Stimulated activated CD4-positive, alpha-beta T cell treated with anti-CD3 and anti-CD28 coated beads, Interleukin-2, amount 100 ng/mL, for 24 hours (primary cell): ENCODE measurements at regions not wholly inside any gene's neighbourhood (a gene's known extent, or its start where the extent isn't known, plus 50 kb on each side); places are given as distances from the start of the nearest gene placed in this dataset.
"Not testable (repeated sequence)": the region's sequence is repeated elsewhere in the genome, so short reads cannot be mapped to it uniquely, and the experiment has no call there.

Experiments used
- DNase-seq, 2 donors: peaks; one replicate each; pipeline ENCODE4 v3.0.0-alpha.2; 2020

GRCh38 chr1:212155219-212155618 is 119.7 kb downstream of the DTL start:
- DNase-seq: no peak

DNA sequence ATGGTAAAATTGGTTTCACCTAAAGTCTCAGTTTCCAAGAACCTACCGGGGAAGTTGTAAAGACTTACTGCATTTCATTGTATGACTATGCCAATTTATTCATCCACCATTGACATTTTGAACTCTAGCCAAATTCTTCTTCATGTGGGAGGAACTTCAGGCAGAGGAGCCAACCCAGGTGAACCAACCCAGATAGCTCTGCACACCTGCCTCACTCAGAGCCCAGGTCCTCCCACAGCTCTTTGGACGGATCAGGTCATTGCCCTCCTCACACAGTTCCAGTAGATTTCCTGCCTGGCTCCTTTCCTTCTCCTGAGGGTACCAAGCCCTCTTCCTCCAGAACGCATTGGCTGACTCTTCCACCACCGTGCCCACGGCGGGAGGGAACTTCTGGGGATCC is 121.7 kb downstream of the DTL start:
- no peak for DNase-seq

GRCh38 chr1:212158912-212159796 is 123.6 kb downstream of the DTL start:
- DNase-seq: no peak

GRCh38 chr1:212161231-212161781 is 123.9 kb upstream of the PPP2R5A start:
- DNase-seq: no peak

- no peak for DNase-seq
These were observed 122.6 kb upstream of the PPP2R5A start for GRCh38 chr1:212162635-212163034.

GRCh38 chr1:212164095-212164872 is 120.9 kb upstream of the PPP2R5A start:
- no peak for DNase-seq

DNA sequence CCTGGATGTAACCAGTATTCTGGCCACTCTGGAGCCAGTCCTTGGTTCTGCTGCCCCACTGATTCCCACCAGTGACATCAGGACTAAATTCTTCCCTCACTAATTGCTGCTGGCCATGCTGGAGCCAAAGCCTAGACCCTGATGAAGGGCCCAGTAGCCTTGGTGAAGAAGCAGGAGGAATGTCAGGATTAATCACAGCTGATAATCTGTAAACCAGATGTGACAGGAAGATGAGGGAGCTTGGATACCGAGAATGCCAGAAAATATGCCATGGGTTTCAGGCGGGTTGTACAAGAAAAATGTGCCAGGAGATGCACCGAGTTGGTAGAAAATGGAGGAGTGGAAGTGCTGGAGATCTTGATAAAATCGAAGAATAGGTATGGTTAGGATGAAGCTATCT is 119.0 kb upstream of the PPP2R5A start:
- DNase-seq: no peak

GRCh38 chr1:212166644-212167043 is 118.6 kb upstream of the PPP2R5A start:
- DNase-seq: no peak

- no peak for DNase-seq
These were observed 118.1 kb upstream of the PPP2R5A start for GRCh38 chr1:212167098-212167497.

DNA sequence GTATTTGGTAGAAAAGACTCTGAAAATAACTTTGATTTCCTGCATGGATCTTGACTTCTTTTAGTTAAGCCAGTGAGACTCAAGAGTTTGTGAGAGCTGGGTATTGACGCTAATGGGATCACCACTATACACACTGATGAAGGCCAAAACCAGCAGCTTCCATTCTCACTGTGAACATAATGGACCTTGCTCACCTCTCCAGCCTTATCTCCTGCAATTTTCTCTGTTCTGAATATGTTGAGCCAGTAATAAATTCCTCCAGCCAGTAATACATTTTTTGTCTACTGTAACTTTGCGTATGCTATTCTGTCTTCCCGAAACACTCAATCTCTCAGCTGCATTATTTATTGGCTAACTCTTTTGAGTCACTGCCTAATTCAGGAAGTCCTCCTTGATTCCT is 111.6 kb upstream of the PPP2R5A start:
- DNase-seq: no peak

GRCh38 chr1:212174295-212174694 is 110.9 kb upstream of the PPP2R5A start:
- not testable (repeated sequence) for DNase-seq

DNA sequence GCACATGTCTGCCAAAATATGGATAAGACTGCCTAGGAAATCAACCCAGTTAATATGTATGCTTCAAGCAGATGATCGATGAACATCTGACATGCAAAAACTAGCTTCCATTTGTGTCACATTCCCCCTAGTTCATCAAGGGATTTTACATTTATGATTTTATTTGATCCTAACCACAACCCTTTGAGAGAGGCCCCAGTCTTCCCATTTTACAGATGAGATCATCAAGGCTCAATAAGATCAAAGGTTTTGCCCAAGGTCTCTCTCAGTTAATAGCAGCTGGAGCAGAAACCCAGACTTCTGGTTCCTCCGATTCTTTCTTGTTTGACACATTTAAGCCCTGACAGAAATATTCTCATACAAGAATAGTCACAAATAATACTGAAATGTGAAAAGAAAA is 107.7 kb upstream of the PPP2R5A start:
- no peak for DNase-seq

DNA sequence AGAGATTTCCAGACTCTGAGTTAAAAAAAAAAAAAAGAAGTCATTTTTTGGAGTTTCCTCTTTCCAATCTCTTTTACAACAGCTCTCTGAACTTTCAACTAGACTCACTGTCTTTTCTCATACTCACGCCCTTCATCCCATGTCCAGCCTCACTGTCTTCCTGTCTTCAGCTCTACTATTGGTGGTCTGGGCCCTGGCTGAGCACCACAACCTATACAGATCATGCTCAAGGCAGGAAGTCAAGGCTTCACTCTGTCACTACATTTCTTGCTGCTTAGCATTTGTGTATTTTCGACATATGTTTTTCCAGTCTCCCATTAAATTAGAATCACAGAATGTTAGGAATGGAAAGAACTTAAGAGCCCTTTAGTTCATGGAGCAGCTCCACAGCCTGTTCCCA is 106.4 kb upstream of the PPP2R5A start:
- no peak for DNase-seq

DNA sequence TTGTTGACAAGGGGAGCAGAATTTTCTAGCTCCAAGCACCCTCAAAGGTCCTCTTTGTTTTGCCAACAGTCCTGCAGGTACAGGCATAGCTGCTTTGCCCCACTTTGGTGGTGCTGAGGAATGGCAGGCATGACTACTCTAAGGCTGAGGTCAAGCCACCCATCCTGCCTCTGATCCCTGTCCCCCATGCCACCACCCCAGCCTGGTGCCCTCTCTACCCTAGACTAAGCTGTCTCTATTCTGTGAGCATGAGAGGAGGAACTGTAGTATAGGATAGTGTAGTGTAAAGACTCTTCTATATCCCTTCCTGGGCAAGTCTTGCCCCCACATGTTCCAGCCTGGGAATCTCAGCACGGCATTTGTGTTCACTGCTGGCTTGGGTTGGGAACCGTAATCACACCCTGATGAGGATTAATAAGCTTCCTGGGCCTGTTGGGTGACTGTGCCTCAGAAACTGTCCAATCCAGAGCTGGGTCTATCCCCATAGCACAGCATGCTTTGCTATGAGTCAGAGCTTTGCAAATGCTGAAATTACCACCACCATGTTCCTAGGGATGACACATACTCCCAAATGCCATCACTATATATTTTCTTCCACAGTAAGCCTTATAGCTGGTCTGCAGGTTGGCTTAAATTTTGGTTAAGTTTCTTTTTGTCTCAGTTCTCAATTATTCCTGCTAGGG is 105.7 kb upstream of the PPP2R5A start:
- no peak for DNase-seq

DNA sequence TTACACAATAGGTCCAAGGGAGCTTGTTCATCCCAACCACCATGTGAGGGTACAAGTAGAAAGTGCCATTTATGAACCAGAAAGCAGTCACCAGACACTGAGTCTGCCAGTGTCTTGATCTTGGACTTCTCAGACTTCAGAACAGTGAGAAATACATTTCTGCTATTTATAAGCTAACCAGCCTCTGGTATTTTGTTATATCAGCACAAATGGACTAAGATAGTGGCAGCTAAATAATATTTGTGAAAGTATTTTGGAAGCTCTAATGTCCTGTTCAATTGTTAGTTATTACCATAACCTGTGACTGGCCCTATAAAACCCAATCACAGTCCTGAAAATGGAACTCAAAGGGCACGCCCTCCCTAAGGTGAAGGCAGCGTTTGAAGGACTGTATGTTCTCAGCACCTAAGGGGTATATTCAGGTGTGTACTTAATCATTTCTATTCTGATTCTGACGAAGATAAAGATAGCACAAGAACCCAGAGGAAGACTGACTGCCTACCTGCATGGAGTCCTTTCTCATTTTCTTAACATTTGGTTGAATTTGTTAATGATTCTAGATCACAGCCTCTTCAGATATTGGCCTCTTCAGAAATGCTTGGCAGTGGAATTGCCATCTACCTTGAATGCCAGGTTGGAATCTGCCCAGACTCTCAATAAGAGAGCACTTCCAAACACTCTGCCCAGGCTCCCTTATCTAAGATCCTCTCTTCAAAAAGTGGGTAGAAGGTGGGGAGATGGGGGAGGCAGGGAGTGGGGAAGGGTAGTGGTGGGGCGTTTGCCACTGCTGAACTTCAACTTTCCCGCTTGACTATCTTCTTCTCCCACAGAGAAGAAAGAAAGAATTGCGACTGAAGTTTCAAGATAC is 104.0 kb upstream of the PPP2R5A start:
- DNase-seq: no peak

GRCh38 chr1:212182171-212182570 is 103.0 kb upstream of the PPP2R5A start:
- no peak for DNase-seq

- DNase-seq: no peak
These were observed 102.6 kb upstream of the PPP2R5A start for GRCh38 chr1:212182579-212182978.

DNA sequence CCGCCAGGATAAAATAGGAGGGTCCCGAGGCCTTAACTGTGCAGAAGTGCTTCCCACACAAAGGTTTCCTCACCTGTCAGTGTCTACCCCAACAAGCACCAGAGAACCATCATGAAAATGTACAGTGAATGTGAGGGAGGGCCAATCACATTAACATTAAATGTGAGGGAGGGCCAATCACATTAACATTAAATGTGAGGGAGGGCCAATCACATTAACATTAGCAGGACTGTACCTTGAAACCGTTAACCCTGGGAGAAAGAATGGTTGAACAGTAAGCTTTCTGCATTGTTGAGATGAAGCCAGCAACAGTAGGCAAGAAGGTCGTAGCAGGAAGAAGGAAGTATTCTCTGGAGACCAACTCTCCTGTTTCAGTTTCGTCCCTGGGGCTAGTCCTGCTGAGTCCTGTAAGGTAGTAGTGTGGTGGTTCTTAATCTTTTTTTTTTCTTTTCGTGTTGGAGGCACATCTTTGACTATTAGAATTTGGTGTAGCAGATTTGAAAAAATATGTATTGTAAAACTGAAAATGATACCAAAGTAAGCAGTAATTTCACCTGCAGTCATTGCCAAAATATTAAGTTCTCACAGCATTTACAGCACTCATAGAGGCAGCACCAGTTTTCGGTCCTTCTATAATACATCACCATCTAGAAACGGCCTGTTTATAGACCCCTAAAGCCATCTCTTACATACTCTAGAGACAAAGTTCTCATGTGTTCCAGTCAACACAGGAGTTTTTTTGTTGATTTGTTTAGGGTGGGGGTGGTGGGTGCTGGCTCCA is 98.6 kb upstream of the PPP2R5A start:
- DNase-seq: no peak

GRCh38 chr1:212188599-212189351 is 96.4 kb upstream of the PPP2R5A start:
- DNase-seq: no peak

DNA sequence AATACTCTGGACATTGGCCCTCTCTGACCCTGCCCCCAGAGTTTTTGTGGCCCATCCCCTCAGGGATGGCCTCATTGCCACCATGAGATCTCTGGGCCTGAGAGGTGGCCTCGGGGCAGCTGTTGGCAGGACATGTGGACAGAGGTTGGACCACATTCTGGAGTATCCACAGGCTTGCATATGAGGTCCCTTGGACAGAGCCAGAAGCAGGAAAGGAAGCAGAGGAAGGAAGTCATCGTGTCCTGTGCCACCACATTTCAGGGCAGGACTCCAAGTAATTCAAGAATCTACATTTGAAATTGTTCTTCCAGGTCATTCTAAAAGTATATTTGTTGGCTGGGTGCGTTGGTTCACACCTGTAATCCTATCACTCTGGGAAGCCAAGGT is 95.9 kb upstream of the PPP2R5A start:
- DNase-seq: no peak

DNA sequence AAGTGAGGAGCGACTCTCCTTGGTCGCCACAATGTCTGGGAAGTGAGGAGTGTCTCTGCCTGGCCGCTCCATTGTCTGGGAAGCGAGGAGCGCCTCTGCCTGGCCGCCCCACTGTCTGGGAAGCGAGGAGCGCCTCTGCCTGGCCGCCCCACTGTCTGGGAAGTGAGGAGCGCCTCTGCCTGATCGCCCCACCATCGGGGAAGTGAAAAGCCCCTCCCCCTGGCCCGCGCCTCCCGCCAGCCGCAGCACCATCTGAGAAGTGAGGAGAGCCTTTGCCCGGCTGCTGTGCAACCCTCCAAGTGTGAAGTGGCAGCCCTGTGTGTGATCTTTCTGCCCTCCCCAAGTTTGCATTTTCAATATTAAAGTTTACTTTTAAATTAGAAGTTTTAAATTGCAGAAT is 95.0 kb upstream of the PPP2R5A start:
- no peak for DNase-seq
